Activated CD8-positive, alpha-beta T cell treated with anti-CD3 and anti-CD28 coated beads for 36 hours (primary cell): ENCODE measurements at regions not wholly inside any gene's neighbourhood (a gene's known extent, or its start where the extent isn't known, plus 50 kb on each side); places are given as distances from the start of the nearest gene placed in this dataset.
A peak's percentile ranks its signal among the peaks of the same experiment; 100 is the strongest.

Source experiments
- ATAC-seq: fragments of 200-7000 bp; cut with Tn5 transposase; one replicate; pipeline ENCODE4 v1.10.0; 2021; ENCODE audit warnings: mild to moderate bottlenecking, moderate library complexity
- CTCF ChIA-PET: fragments of 350-600 bp; sonication (Branson Sonifier 250); formaldehyde crosslinking; loops from one replicate; lab custom pipeline; 2021; ENCODE audit warnings: antibody characterized with exemption; lab: Charles Lee
- POLR2A ChIA-PET: fragments of 350-600 bp; sonication (Branson Sonifier 250); formaldehyde crosslinking; loops from one replicate; lab custom pipeline; 2021; ENCODE audit warnings: antibody characterized with exemption; lab: Charles Lee
- DNase-seq: peaks from one replicate; pipeline ENCODE4 v3.0.0-alpha.2; 2020
- H3K27ac Mint-ChIP-seq: one replicate; pipeline ENCODE4 v1.8.0; 2021; ENCODE audit warnings: mild to moderate bottlenecking, mixed read lengths
- H3K27me3 Mint-ChIP-seq: one replicate; pipeline ENCODE4 v1.8.0; 2021; ENCODE audit warnings: mixed read lengths
- H3K36me3 Mint-ChIP-seq: one replicate; pipeline ENCODE4 v1.8.0; 2021; ENCODE audit warnings: low read depth, mixed read lengths
- H3K4me1 Mint-ChIP-seq: one replicate; pipeline ENCODE4 v1.8.0; 2021; ENCODE audit warnings: low read depth, mixed read lengths
- H3K4me3 Mint-ChIP-seq: one replicate; pipeline ENCODE4 v1.8.0; 2021; ENCODE audit warnings: mild to moderate bottlenecking, moderate library complexity, mixed read lengths
- H3K9me3 Mint-ChIP-seq: one replicate; pipeline ENCODE4 v1.8.0; 2021; ENCODE audit warnings: mixed read lengths
- intact Hi-C: fragments of 100-400 bp; cut with micrococcal nuclease; formaldehyde crosslinking; loops from one replicate; pipeline ENCODE4 v1.10.0; 2022
- TF ChIP-seq, protein P1 (sequence below): fragments of 200-600 bp; IDR thresholded peaks from one replicate; pipeline ENCODE4 v1.8.0; 2022; ENCODE audit warnings: antibody characterized with exemption, mild to moderate bottlenecking

DNA sequence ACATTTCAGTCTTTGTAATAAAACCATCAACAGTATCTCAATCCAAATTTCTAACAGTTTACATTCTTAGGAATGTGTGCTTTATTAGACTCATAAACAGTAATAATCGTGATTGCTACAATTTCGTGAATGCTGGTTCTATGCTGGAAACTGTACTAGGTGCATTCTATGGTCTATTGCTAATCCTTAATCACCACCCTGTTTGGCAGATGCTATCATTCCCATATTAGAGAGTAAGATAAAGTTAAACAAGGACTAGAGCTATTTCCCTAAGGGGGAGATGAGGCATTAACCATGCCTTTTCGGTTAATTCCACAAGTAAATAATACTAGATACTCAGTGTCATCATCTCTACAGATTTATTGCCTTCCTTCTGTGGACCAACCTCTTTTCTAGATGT, 244.0 kb downstream of the PAX3 start:
- ChIA-PET CTCF (interaction anchor here (0.8 kb wide), 1 partner anchor 508 kb away, joined by 3 read pairs; no protein-coding TSS in a partner anchor), POLR2A (no interaction called here)
- no peak overlapping the region for H3K27ac Mint-ChIP-seq
- no peaks in the 10 kb centered on the region for H3K4me1 Mint-ChIP-seq
- H3K27me3 Mint-ChIP-seq: peaks cover 24% of the 10 kb centered on the region
- H3K9me3 Mint-ChIP-seq: no peaks in the 10 kb centered on the region
- no peak for DNase-seq
- TF ChIP-seq, protein P1, sequence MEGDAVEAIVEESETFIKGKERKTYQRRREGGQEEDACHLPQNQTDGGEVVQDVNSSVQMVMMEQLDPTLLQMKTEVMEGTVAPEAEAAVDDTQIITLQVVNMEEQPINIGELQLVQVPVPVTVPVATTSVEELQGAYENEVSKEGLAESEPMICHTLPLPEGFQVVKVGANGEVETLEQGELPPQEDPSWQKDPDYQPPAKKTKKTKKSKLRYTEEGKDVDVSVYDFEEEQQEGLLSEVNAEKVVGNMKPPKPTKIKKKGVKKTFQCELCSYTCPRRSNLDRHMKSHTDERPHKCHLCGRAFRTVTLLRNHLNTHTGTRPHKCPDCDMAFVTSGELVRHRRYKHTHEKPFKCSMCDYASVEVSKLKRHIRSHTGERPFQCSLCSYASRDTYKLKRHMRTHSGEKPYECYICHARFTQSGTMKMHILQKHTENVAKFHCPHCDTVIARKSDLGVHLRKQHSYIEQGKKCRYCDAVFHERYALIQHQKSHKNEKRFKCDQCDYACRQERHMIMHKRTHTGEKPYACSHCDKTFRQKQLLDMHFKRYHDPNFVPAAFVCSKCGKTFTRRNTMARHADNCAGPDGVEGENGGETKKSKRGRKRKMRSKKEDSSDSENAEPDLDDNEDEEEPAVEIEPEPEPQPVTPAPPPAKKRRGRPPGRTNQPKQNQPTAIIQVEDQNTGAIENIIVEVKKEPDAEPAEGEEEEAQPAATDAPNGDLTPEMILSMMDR: no peak
- ATAC-seq: no peak
- no peak overlapping the region for H3K4me3 Mint-ChIP-seq
- no peaks in the 10 kb centered on the region for H3K36me3 Mint-ChIP-seq
- intact Hi-C loops: loop anchor here (10.0 kb wide), 2 partner anchors 250 to 510 kb away; no protein-coding TSS in a partner anchor

DNA sequence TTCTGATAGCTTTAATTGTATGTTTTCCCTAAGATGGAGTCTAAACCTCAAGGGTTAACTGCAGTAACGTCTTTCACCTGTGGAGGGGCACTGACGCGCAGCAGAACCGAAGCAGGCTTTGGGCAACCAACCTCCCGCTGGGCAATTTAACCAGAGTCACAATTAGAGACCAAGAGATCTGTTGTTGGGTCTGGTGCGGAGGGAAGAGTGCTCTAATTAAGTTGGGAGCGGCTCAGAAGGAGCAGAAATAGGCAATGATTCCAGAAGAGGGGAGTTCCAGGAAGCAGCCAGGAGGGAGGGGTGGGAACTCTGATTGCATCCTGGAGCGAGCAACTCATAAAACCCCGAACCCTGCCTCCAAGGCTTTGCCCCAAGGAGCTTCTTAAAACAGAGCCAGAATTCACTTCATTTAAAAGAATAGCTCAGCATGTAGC, 245.8 kb downstream of the PAX3 start:
- ATAC-seq (no peak), DNase-seq (peak; percentile 2)
- no peak overlapping the region for H3K4me3 Mint-ChIP-seq
- ChIA-PET POLR2A (no interaction called here), CTCF (interaction anchor here (1.2 kb wide), 1 partner anchor 15 kb away, joined by 4 read pairs; no protein-coding TSS in a partner anchor)
- no peaks in the 10 kb centered on the region for H3K36me3 Mint-ChIP-seq
- H3K27me3 Mint-ChIP-seq: peaks cover 27% of the 10 kb centered on the region
- TF ChIP-seq, protein P1: no peak
- H3K9me3 Mint-ChIP-seq: no peaks in the 10 kb centered on the region
- intact Hi-C loops: loop anchor here (10.0 kb wide), 2 partner anchors 252 to 512 kb away; no protein-coding TSS in a partner anchor
- no peak overlapping the region for H3K27ac Mint-ChIP-seq
- H3K4me1 Mint-ChIP-seq: no peaks in the 10 kb centered on the region

DNA sequence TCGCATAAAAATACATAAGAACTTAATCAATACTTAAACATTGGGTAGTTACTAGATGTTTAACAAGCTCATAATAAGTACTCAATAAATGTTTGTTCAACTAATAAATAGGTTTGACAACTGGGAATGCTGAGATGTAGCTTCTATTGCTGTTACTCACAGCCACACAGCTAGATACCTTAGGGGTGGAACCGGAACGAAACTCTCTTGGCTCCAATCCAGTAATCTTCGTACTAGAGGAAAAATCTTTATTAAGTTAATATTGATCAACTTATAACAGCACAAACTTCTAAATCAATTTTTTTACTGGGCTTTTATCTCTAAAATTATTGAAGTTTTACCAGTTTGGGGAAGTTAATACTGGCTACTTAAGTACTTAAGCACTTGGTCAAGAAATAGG, 247.8 kb downstream of the PAX3 start:
- peaks cover 23% of the 10 kb centered on the region for H3K27me3 Mint-ChIP-seq
- H3K4me1 Mint-ChIP-seq: no peaks in the 10 kb centered on the region
- ATAC-seq (no peak), DNase-seq (no peak)
- no peaks in the 10 kb centered on the region for H3K9me3 Mint-ChIP-seq
- CTCF ChIA-PET: no interaction called here
- POLR2A ChIA-PET: no interaction called here
- H3K27ac Mint-ChIP-seq: no peak overlapping the region
- intact Hi-C loops: loop anchor here (10.0 kb wide), 2 partner anchors 254 to 514 kb away; no protein-coding TSS in a partner anchor
- TF ChIP-seq, protein P1: no peak
- no peaks in the 10 kb centered on the region for H3K36me3 Mint-ChIP-seq
- H3K4me3 Mint-ChIP-seq: no peak overlapping the region

DNA sequence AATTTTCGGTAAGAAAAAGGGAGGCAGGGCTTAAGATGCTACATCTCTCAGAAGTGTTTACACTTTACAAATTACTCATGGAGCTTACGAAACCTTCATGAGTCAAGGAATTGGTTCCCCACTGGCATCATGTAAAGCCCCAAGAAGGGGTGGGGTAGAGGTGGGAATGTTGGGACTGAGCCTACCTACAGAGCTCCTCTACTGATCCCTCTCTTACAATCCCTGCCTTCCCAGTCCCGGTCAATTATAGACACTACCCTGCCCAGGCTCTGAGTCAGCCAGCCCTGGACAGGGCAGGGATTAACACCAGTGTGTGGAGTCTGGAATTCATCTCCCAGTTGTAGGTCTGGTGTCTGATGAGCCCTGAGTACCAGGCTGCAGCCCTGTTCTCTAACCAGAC, 248.9 kb downstream of the PAX3 start:
- H3K27me3 Mint-ChIP-seq: peaks cover 17% of the 10 kb centered on the region
- H3K9me3 Mint-ChIP-seq: no peaks in the 10 kb centered on the region
- H3K4me3 Mint-ChIP-seq: no peak overlapping the region
- H3K27ac Mint-ChIP-seq: no peak overlapping the region
- DNase-seq (no peak), ATAC-seq (no peak)
- TF ChIP-seq, protein P1: no peak
- CTCF ChIA-PET: interaction anchor here (1.1 kb wide), 1 partner anchor 11 kb away, joined by 5 read pairs; no protein-coding TSS in a partner anchor
- POLR2A ChIA-PET: no interaction called here
- intact Hi-C loops: loop anchor here (10.0 kb wide), 2 partner anchors 255 to 515 kb away; no protein-coding TSS in a partner anchor
- no peaks in the 10 kb centered on the region for H3K36me3 Mint-ChIP-seq
- no peaks in the 10 kb centered on the region for H3K4me1 Mint-ChIP-seq

DNA sequence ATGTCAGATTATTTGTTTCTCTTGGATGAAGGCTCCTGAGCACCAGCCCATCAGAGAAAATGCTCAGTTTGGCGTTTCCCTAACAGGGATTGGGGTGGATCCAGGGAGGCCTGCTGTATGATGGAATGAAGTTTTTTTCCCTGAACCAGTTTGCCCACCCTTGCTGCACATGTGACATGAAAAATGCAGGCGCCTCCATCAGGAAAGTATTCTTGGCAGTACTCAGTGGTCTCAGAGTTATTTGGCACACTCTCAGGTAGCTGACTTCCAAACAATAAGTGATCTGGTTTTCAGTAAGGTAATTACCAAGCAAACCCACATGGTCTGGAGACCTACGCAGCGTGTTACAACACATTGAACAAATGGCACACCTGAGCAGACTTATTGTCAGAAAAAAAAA, 254.9 kb downstream of the PAX3 start:
- Mint-ChIP-seq H3K36me3 (no peaks in the 10 kb centered on the region), H3K9me3 (no peaks in the 10 kb centered on the region), H3K27ac (no peak overlapping the region), H3K4me1 (no peaks in the 10 kb centered on the region), H3K4me3 (no peak overlapping the region), H3K27me3 (no peaks in the 10 kb centered on the region)
- ATAC-seq (no peak), DNase-seq (no peak)
- ChIA-PET CTCF (no interaction called here), POLR2A (no interaction called here)
- intact Hi-C loops: no loop called here
- TF ChIP-seq, protein P1: no peak
